ENCODE measurements at regions not wholly inside any gene's neighbourhood (a gene's known extent, or its start where the extent isn't known, plus 50 kb on each side); places are given as distances from the start of the nearest gene placed in this dataset.

- DNase-seq = no peak
Observed at GRCh38 chr7:156145184-156145583, 332.9 kb upstream of the SHH start.

- no peak for DNase-seq
Observed at GRCh38 chr7:156143683-156144082, 331.4 kb upstream of the SHH start.

GRCh38 chr7:156143158-156143557 is 330.9 kb upstream of the SHH start:
- no peak for DNase-seq

- DNase-seq = no peak
Observed at GRCh38 chr7:156141941-156142340, 329.7 kb upstream of the SHH start.

- no peak for DNase-seq
Observed at GRCh38 chr7:156140896-156141295, 328.6 kb upstream of the SHH start.

- DNase-seq = no peak
Observed at GRCh38 chr7:156140447-156140846, 328.2 kb upstream of the SHH start.

- no peak for DNase-seq
Observed at GRCh38 chr7:156139633-156140032, 327.4 kb upstream of the SHH start.

- DNase-seq = no peak
Observed at GRCh38 chr7:156139112-156139511, 326.8 kb upstream of the SHH start.

- no peak for DNase-seq
Observed at GRCh38 chr7:156131881-156132280, 319.6 kb upstream of the SHH start.

- DNase-seq = no peak
Observed at GRCh38 chr7:156129522-156129921, 317.3 kb upstream of the SHH start.

GRCh38 chr7:156128496-156128895 is 316.2 kb upstream of the SHH start:
- no peak for DNase-seq

- DNase-seq = no peak
Observed at GRCh38 chr7:156127166-156128134, 315.2 kb upstream of the SHH start.

- no peak for DNase-seq
Observed at GRCh38 chr7:156125841-156126730, 313.8 kb upstream of the SHH start.

- DNase-seq = no peak
Observed at GRCh38 chr7:156124356-156124755, 312.1 kb upstream of the SHH start.

GRCh38 chr7:156123362-156123761 is 311.1 kb upstream of the SHH start:
- no peak for DNase-seq

- DNase-seq = no peak
Observed at GRCh38 chr7:156122752-156123354, 310.6 kb upstream of the SHH start.

GRCh38 chr7:156121956-156122355 is 309.7 kb upstream of the SHH start:
- no peak for DNase-seq

- DNase-seq = no peak
Observed at GRCh38 chr7:156121434-156121833, 309.2 kb upstream of the SHH start.

- no peak for DNase-seq
Observed at GRCh38 chr7:156120552-156120951, 308.3 kb upstream of the SHH start.

- no peak for DNase-seq
Observed at GRCh38 chr7:156119771-156120170, 307.5 kb upstream of the SHH start.

GRCh38 chr7:156118248-156118645 is 306.0 kb upstream of the SHH start:
- DNase-seq = no peak

- DNase-seq = no peak
Observed at GRCh38 chr7:156117542-156118247, 305.4 kb upstream of the SHH start.

All from GDM1 (cell line).